ENCODE measurements at regions not wholly inside any gene's neighbourhood (a gene's known extent, or its start where the extent isn't known, plus 50 kb on each side); places are given as distances from the start of the nearest gene placed in this dataset.

GRCh38 chr2:221034026-221034701, 537.9 kb downstream of the EPHA4 start:
- Mint-ChIP-seq H3K27ac (no peak overlapping the region), H3K36me3 (ENCODE audit: low read depth) (no peaks in the 10 kb centered on the region), H3K4me3 (no peak overlapping the region), H3K27me3 (peaks cover 5% of the 10 kb centered on the region), H3K9me3 (no peaks in the 10 kb centered on the region), H3K4me1 (ENCODE audit: low read depth) (no peaks in the 10 kb centered on the region)
- no peak for ATAC-seq (ENCODE audit: poor library complexity)
- CTCF ChIA-PET: no interaction called here
- POLR2A ChIA-PET: no interaction called here
- H3K4me1 ChIP-seq (ENCODE audit: insufficient read depth, low read length): no peaks in the 10 kb centered on the region
- intact Hi-C loops (cut with DNase I, micrococcal nuclease): no loop called here
- H3K36me3 ChIP-seq (ENCODE audit: insufficient read depth, low read length): no peaks in the 10 kb centered on the region
- H3K27me3 ChIP-seq (ENCODE audit: control insufficient read depth in 1 of 2, insufficient read depth in 2 of 2, low read length in 2 of 2): no peaks in the 10 kb centered on the region
- no peak overlapping the region for H3K27ac ChIP-seq (ENCODE audit: low read depth in 1 of 2, low read length in 2 of 2)
- DNase-seq: no peak
- TF ChIP-seq CTCF (IDR thresholded peaks at IDR 0.05): no peak
- no peaks in the 10 kb centered on the region for H3K9me3 ChIP-seq (ENCODE audit: control insufficient read depth in 1 of 2, insufficient read depth in 1 of 2, low read length in 2 of 2)
- no peak overlapping the region for H3K4me3 ChIP-seq (ENCODE audit: low read length)

GRCh38 chr2:221034973-221035372, 537.1 kb downstream of the EPHA4 start:
- H3K9me3 ChIP-seq (ENCODE audit: control insufficient read depth in 1 of 2, insufficient read depth in 1 of 2, low read length in 2 of 2): no peaks in the 10 kb centered on the region
- H3K36me3 ChIP-seq (ENCODE audit: insufficient read depth, low read length): no peaks in the 10 kb centered on the region
- no peak for TF ChIP-seq CTCF (IDR thresholded peaks at IDR 0.05)
- ChIA-PET POLR2A (no interaction called here), CTCF (no interaction called here)
- no peaks in the 10 kb centered on the region for H3K36me3 Mint-ChIP-seq (ENCODE audit: low read depth)
- no peaks in the 10 kb centered on the region for H3K4me1 ChIP-seq (ENCODE audit: insufficient read depth, low read length)
- no peak overlapping the region for H3K4me3 ChIP-seq (ENCODE audit: low read length)
- H3K27ac ChIP-seq (ENCODE audit: low read depth in 1 of 2, low read length in 2 of 2): no peak overlapping the region
- no peaks in the 10 kb centered on the region for H3K9me3 Mint-ChIP-seq
- ATAC-seq (ENCODE audit: poor library complexity) (no peak), DNase-seq (no peak)
- no peaks in the 10 kb centered on the region for H3K27me3 ChIP-seq (ENCODE audit: control insufficient read depth in 1 of 2, insufficient read depth in 2 of 2, low read length in 2 of 2)
- no peak overlapping the region for H3K27ac Mint-ChIP-seq
- peaks cover 5% of the 10 kb centered on the region for H3K27me3 Mint-ChIP-seq
- intact Hi-C loops (cut with DNase I, micrococcal nuclease): no loop called here
- no peaks in the 10 kb centered on the region for H3K4me1 Mint-ChIP-seq (ENCODE audit: low read depth)
- H3K4me3 Mint-ChIP-seq: no peak overlapping the region

- no peak for ATAC-seq (ENCODE audit: poor library complexity)
- no peak overlapping the region for H3K4me3 ChIP-seq (ENCODE audit: low read length)
- no peaks in the 10 kb centered on the region for H3K27me3 Mint-ChIP-seq
- no peak for TF ChIP-seq CTCF (IDR thresholded peaks at IDR 0.05)
- H3K4me1 ChIP-seq (ENCODE audit: insufficient read depth, low read length): no peaks in the 10 kb centered on the region
- intact Hi-C loops (cut with DNase I, micrococcal nuclease): no loop called here
- no peaks in the 10 kb centered on the region for H3K4me1 Mint-ChIP-seq (ENCODE audit: low read depth)
- H3K36me3 Mint-ChIP-seq (ENCODE audit: low read depth): no peaks in the 10 kb centered on the region
- no peak overlapping the region for H3K4me3 Mint-ChIP-seq
- H3K27ac ChIP-seq (ENCODE audit: low read depth in 1 of 2, low read length in 2 of 2): no peak overlapping the region
- POLR2A ChIA-PET: no interaction called here
- CTCF ChIA-PET: no interaction called here
- no peak for DNase-seq
- no peaks in the 10 kb centered on the region for H3K9me3 ChIP-seq (ENCODE audit: control insufficient read depth in 1 of 2, insufficient read depth in 1 of 2, low read length in 2 of 2)
- H3K27ac Mint-ChIP-seq: no peak overlapping the region
- no peaks in the 10 kb centered on the region for H3K27me3 ChIP-seq (ENCODE audit: control insufficient read depth in 1 of 2, insufficient read depth in 2 of 2, low read length in 2 of 2)
- no peaks in the 10 kb centered on the region for H3K36me3 ChIP-seq (ENCODE audit: insufficient read depth, low read length)
- no peaks in the 10 kb centered on the region for H3K9me3 Mint-ChIP-seq
These were observed 529.2 kb downstream of the EPHA4 start for GRCh38 chr2:221042926-221043325.
